ENCODE measurements at regions not wholly inside any gene's neighbourhood (a gene's known extent, or its start where the extent isn't known, plus 50 kb on each side); places are given as distances from the start of the nearest gene placed in this dataset.

- TF ChIP-seq CTCF (IDR thresholded peaks at IDR 0.05) (no peak), ZFX (IDR thresholded peaks at IDR 0.05; ENCODE audit: borderline replicate concordance) (no peak)
Observed at GRCh38 chr6:126682440-126682839, 342.5 kb downstream of the CENPW start.
